Neural progenitor cell (in vitro differentiated cells): ENCODE measurements at regions not wholly inside any gene's neighbourhood (a gene's known extent, or its start where the extent isn't known, plus 50 kb on each side); places are given as distances from the start of the nearest gene placed in this dataset.

ENCODE experiments used
- DNase-seq: peaks from one replicate; pipeline ENCODE4 v3.0.0-alpha.2; 2016; ENCODE audit warnings: low spot score
- H2AFZ ChIP-seq: fragments of 200-600 bp; sonication (generic); replicated peaks from 2 replicates; pipeline ENCODE4 v1.6.1; 2016; ENCODE audit warnings: antibody characterized with exemption
- H3F3A ChIP-seq: fragments of 200-600 bp; sonication (generic); 2 replicates; pipeline ENCODE4 v1.6.1; 2016; ENCODE audit warnings: antibody characterized with exemption, low read depth
- H3K27ac ChIP-seq: fragments of 200-600 bp; sonication (generic); 2 replicates; pipeline ENCODE4 v1.5.1; 2016; ENCODE audit warnings: mild to moderate bottlenecking
- H3K27me3 ChIP-seq: fragments of 200-600 bp; sonication (generic); 2 replicates; pipeline ENCODE4 v1.6.1; 2016; ENCODE audit warnings: mild to moderate bottlenecking, moderate library complexity
- H3K36me3 ChIP-seq: fragments of 200-600 bp; sonication (generic); 2 replicates; pipeline ENCODE4 v1.5.1; 2016
- H3K4me1 ChIP-seq: fragments of 200-600 bp; sonication (generic); 2 replicates; pipeline ENCODE4 v1.6.1; 2016; ENCODE audit warnings: mixed run types
- H3K4me2 ChIP-seq: fragments of 200-600 bp; sonication (generic); 2 replicates; pipeline ENCODE4 v1.6.1; 2016
- H3K4me3 ChIP-seq: fragments of 200-600 bp; sonication (generic); 2 replicates; pipeline ENCODE4 v1.5.1; 2016
- H3K79me2 ChIP-seq: fragments of 200-600 bp; sonication (generic); 2 replicates; pipeline ENCODE4 v1.6.1; 2016; ENCODE audit warnings: low read depth
- H3K9ac ChIP-seq: fragments of 200-600 bp; sonication (generic); 2 replicates; pipeline ENCODE4 v1.6.1; 2016
- H3K9me3 ChIP-seq: fragments of 200-600 bp; sonication (generic); 2 replicates; pipeline ENCODE4 v1.5.1; 2016; ENCODE audit warnings: low read depth
- H4K20me1 ChIP-seq: fragments of 200-600 bp; sonication (generic); 2 replicates; pipeline ENCODE4 v1.6.1; 2016; ENCODE audit warnings: low read depth
- H3K27ac Mint-ChIP-seq: 3 replicates; pipeline ENCODE4 v1.8.0; 2021; ENCODE audit warnings: mixed read lengths
- H3K27me3 Mint-ChIP-seq: 2 replicates; pipeline ENCODE4 v1.8.0; 2022; ENCODE audit warnings: low read depth, mild to moderate bottlenecking, inconsistent platforms, moderate library complexity, mixed read lengths; ENCODE audit not compliant: insufficient read depth
- H3K36me3 Mint-ChIP-seq: 3 replicates; pipeline ENCODE4 v1.8.0; 2021; ENCODE audit warnings: mixed read lengths
- H3K4me1 Mint-ChIP-seq: 3 replicates; pipeline ENCODE4 v1.8.0; 2021; ENCODE audit warnings: mixed read lengths
- H3K4me3 Mint-ChIP-seq: 3 replicates; pipeline ENCODE4 v1.8.0; 2021; ENCODE audit warnings: mild to moderate bottlenecking, moderate library complexity, mixed read lengths
- H3K9me3 Mint-ChIP-seq: 3 replicates; pipeline ENCODE4 v1.8.0; 2020; ENCODE audit warnings: mixed read lengths
- CTCF ChIP-seq: fragments of 200-600 bp; sonication (generic); IDR thresholded peaks from 2 replicates; pipeline ENCODE4 v1.5.1; 2017; ENCODE audit warnings: antibody characterized with exemption, mild to moderate bottlenecking
- EZH2 ChIP-seq: fragments of 200-600 bp; sonication (generic); IDR thresholded peaks from 2 replicates; pipeline ENCODE4 v1.6.1; 2017; ENCODE audit warnings: antibody characterized with exemption, mild to moderate bottlenecking, moderate library complexity
- EZH2phosphoT487 ChIP-seq: fragments of 200-600 bp; sonication (generic); IDR thresholded peaks from 2 replicates; pipeline ENCODE4 v1.6.1; 2017; ENCODE audit warnings: antibody characterized with exemption

- Histone ChIP-seq H3K27ac (no peak overlapping the region), H3K27me3 (no peaks in the 10 kb centered on the region), H3K36me3 (no peaks in the 10 kb centered on the region), H3K4me3 (no peak overlapping the region), H4K20me1 (no peaks in the 10 kb centered on the region), H3K4me2 (no peak overlapping the region), H2AFZ (no peak overlapping the region), H3F3A (no peaks in the 10 kb centered on the region), H3K9ac (no peak overlapping the region), H3K9me3 (no peaks in the 10 kb centered on the region), H3K4me1 (no peaks in the 10 kb centered on the region), H3K79me2 (no peaks in the 10 kb centered on the region)
- no peak for DNase-seq
- no peak overlapping the region for H3K4me3 Mint-ChIP-seq
- TF ChIP-seq CTCF (no peak), EZH2 (no peak), EZH2phosphoT487 (no peak)
- H3K36me3 Mint-ChIP-seq, result no peaks in the 10 kb centered on the region
- no peaks in the 10 kb centered on the region for H3K4me1 Mint-ChIP-seq
- peaks cover 3% of the 10 kb centered on the region for H3K27me3 Mint-ChIP-seq
- H3K9me3 Mint-ChIP-seq, result no peaks in the 10 kb centered on the region
- H3K27ac Mint-ChIP-seq, result no peak overlapping the region
These were observed 453.0 kb upstream of the MIS18BP1 start for GRCh38 chr14:45705940-45706534.

GRCh38 chr14:45699471-45699870 is 446.5 kb upstream of the MIS18BP1 start:
- no peaks in the 10 kb centered on the region for H3K36me3 Mint-ChIP-seq

DNA sequence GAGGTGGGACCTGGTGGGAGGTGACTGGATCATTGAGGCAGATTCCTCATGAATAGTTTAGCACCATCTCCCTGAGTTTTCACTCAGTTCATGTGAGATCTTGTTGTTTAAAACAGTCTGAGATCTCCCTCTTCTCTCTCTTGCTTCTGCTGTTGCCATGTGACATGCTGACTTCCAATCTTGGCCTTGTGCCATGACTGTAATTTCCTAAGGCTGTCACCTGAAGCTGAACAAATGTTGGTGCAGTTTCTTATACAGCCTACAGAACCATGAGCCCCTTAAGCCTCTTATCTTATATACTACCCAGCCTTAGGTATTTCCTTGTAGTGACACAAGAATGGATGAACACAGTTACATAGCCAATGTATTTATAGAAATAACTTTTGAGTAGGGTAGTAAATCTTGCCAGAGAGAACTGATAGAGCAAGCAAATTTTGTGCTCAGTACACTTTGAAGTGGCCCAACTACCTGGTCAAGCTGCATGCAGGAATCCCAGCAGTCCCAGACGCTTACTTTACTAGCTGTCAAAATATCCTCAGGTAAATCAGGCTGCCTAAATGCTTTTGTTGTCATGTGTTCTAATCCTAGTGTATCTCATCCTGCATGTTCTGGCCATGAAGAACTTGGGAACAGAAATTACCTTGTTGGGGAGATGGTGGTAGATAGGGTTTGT is 445.6 kb upstream of the MIS18BP1 start:
- H3K27ac Mint-ChIP-seq, result no peak overlapping the region

More at GRCh38 chr14:45699471-45699870, 446.5 kb upstream of the MIS18BP1 start:
- no peaks in the 10 kb centered on the region for H3K79me2 ChIP-seq
- H3K27ac ChIP-seq, result no peak overlapping the region
- no peaks in the 10 kb centered on the region for H3K9me3 ChIP-seq
- Mint-ChIP-seq H3K27ac (no peak overlapping the region), H3K4me3 (no peak overlapping the region), H3K9me3 (no peaks in the 10 kb centered on the region), H3K27me3 (no peaks in the 10 kb centered on the region), H3K4me1 (peaks cover 13% of the 10 kb centered on the region)
- no peaks in the 10 kb centered on the region for H3K36me3 ChIP-seq
- H3K27me3 ChIP-seq, result no peaks in the 10 kb centered on the region
- H3F3A ChIP-seq, result no peaks in the 10 kb centered on the region
- DNase-seq, result no peak
- no peaks in the 10 kb centered on the region for H3K4me1 ChIP-seq
- H3K4me3 ChIP-seq, result no peak overlapping the region
- H2AFZ ChIP-seq, result no peak overlapping the region
- no peak overlapping the region for H3K9ac ChIP-seq
- TF ChIP-seq EZH2 (no peak), EZH2phosphoT487 (no peak), CTCF (no peak)
- H3K4me2 ChIP-seq, result no peak overlapping the region
- no peaks in the 10 kb centered on the region for H4K20me1 ChIP-seq

More for the DNA sequence above, 445.6 kb upstream of the MIS18BP1 start:
- H3F3A ChIP-seq, result no peaks in the 10 kb centered on the region
- no peaks in the 10 kb centered on the region for H4K20me1 ChIP-seq
- no peaks in the 10 kb centered on the region for H3K9me3 Mint-ChIP-seq
- DNase-seq, result no peak
- no peaks in the 10 kb centered on the region for H3K79me2 ChIP-seq
- no peak overlapping the region for H3K4me3 ChIP-seq
- no peak overlapping the region for H3K9ac ChIP-seq
- no peaks in the 10 kb centered on the region for H3K36me3 Mint-ChIP-seq
- H3K4me2 ChIP-seq, result no peak overlapping the region
- H3K27ac ChIP-seq, result no peak overlapping the region
- H3K4me1 Mint-ChIP-seq, result peaks cover 13% of the 10 kb centered on the region
- H2AFZ ChIP-seq, result no peak overlapping the region
- H3K4me1 ChIP-seq, result no peaks in the 10 kb centered on the region
- no peak overlapping the region for H3K4me3 Mint-ChIP-seq
- no peaks in the 10 kb centered on the region for H3K36me3 ChIP-seq
- H3K9me3 ChIP-seq, result no peaks in the 10 kb centered on the region
- no peak for TF ChIP-seq EZH2phosphoT487
- TF ChIP-seq CTCF, result no peak
- no peak for TF ChIP-seq EZH2
- no peaks in the 10 kb centered on the region for H3K27me3 Mint-ChIP-seq
- no peaks in the 10 kb centered on the region for H3K27me3 ChIP-seq
